Activated CD8-positive, alpha-beta T cell treated with anti-CD3 and anti-CD28 coated beads for 36 hours (primary cell): ENCODE measurements at regions not wholly inside any gene's neighbourhood (a gene's known extent, or its start where the extent isn't known, plus 50 kb on each side); places are given as distances from the start of the nearest gene placed in this dataset.

ENCODE experiments used
- ATAC-seq: fragments of 200-7000 bp; cut with Tn5 transposase; one replicate; pipeline ENCODE4 v1.10.0; 2021; ENCODE audit warnings: mild to moderate bottlenecking, moderate library complexity
- CTCF ChIA-PET: fragments of 350-600 bp; sonication (Branson Sonifier 250); formaldehyde crosslinking; loops from one replicate; lab custom pipeline; 2021; ENCODE audit warnings: antibody characterized with exemption; lab: Charles Lee
- POLR2A ChIA-PET: fragments of 350-600 bp; sonication (Branson Sonifier 250); formaldehyde crosslinking; loops from one replicate; lab custom pipeline; 2021; ENCODE audit warnings: antibody characterized with exemption; lab: Charles Lee
- DNase-seq: peaks from one replicate; pipeline ENCODE4 v3.0.0-alpha.2; 2020
- H3K27ac Mint-ChIP-seq: one replicate; pipeline ENCODE4 v1.8.0; 2021; ENCODE audit warnings: mild to moderate bottlenecking, mixed read lengths
- H3K27me3 Mint-ChIP-seq: one replicate; pipeline ENCODE4 v1.8.0; 2021; ENCODE audit warnings: mixed read lengths
- H3K36me3 Mint-ChIP-seq: one replicate; pipeline ENCODE4 v1.8.0; 2021; ENCODE audit warnings: low read depth, mixed read lengths
- H3K4me1 Mint-ChIP-seq: one replicate; pipeline ENCODE4 v1.8.0; 2021; ENCODE audit warnings: low read depth, mixed read lengths
- H3K4me3 Mint-ChIP-seq: one replicate; pipeline ENCODE4 v1.8.0; 2021; ENCODE audit warnings: mild to moderate bottlenecking, moderate library complexity, mixed read lengths
- H3K9me3 Mint-ChIP-seq: one replicate; pipeline ENCODE4 v1.8.0; 2021; ENCODE audit warnings: mixed read lengths
- intact Hi-C: fragments of 100-400 bp; cut with micrococcal nuclease; formaldehyde crosslinking; loops from one replicate; pipeline ENCODE4 v1.10.0; 2022
- TF ChIP-seq, protein P1 (sequence below): fragments of 200-600 bp; IDR thresholded peaks from one replicate; pipeline ENCODE4 v1.8.0; 2022; ENCODE audit warnings: antibody characterized with exemption, mild to moderate bottlenecking

GRCh38 chr13:40148742-40149141 is 493.3 kb downstream of the COG6 start:
- intact Hi-C loops, result loop anchor here (5.0 kb wide), 1 partner anchor 46 kb away; no protein-coding TSS in a partner anchor
- H3K27me3 Mint-ChIP-seq, result no peaks in the 10 kb centered on the region
- no peak overlapping the region for H3K4me3 Mint-ChIP-seq
- POLR2A ChIA-PET, result interaction anchor here (1.1 to 1.4 kb wide), 2 partner anchors 31 to 33 kb away, joined by 3 to 4 read pairs; no protein-coding TSS in a partner anchor
- H3K9me3 Mint-ChIP-seq, result no peaks in the 10 kb centered on the region
- CTCF ChIA-PET, result interaction anchor here (1.3 to 1.9 kb wide), 3 partner anchors 19 to 206 kb away, joined by 3 to 7 read pairs (median 4); no protein-coding TSS in a partner anchor
- no peak overlapping the region for H3K27ac Mint-ChIP-seq
- H3K4me1 Mint-ChIP-seq, result peaks cover 66% of the 10 kb centered on the region
- ATAC-seq (no peak), DNase-seq (no peak)
- H3K36me3 Mint-ChIP-seq, result no peaks in the 10 kb centered on the region
- TF ChIP-seq, protein P1, sequence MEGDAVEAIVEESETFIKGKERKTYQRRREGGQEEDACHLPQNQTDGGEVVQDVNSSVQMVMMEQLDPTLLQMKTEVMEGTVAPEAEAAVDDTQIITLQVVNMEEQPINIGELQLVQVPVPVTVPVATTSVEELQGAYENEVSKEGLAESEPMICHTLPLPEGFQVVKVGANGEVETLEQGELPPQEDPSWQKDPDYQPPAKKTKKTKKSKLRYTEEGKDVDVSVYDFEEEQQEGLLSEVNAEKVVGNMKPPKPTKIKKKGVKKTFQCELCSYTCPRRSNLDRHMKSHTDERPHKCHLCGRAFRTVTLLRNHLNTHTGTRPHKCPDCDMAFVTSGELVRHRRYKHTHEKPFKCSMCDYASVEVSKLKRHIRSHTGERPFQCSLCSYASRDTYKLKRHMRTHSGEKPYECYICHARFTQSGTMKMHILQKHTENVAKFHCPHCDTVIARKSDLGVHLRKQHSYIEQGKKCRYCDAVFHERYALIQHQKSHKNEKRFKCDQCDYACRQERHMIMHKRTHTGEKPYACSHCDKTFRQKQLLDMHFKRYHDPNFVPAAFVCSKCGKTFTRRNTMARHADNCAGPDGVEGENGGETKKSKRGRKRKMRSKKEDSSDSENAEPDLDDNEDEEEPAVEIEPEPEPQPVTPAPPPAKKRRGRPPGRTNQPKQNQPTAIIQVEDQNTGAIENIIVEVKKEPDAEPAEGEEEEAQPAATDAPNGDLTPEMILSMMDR, result no peak

DNA sequence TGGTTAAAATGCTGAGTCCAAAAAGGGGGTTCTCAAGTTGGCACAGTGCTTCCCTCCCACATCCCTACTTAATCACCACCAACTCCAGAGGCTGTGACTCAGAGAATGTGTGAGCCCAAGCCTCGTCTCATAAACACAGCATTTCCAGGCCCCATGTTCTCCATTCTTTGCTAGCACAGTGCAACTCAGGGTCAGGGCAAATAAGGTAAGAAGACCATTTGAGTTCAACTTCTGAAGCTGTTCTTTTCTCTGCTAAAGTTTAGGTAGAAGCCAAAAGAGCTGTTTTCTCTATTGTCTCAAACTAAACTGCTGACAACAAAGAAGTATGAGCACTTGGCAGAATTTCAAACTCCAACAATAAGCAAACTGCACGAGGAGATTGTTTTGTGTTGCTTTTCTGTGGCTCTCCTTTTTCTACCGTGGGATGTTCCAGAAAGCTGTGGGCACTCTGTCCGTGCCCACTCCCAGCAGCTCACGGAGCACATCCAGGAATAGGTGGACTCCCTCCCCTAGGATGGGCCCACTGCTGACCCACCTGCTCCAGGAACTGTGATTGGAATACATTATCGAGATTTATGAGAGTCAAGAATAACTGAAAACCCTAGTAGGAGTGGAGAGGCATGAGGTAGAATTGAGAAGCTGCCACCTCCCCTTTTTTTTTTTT is 494.3 kb downstream of the COG6 start:
- H3K27me3 Mint-ChIP-seq, result no peaks in the 10 kb centered on the region
- CTCF ChIA-PET, result interaction anchor here (1.3 to 1.9 kb wide), 3 partner anchors 20 to 207 kb away, joined by 3 to 7 read pairs (median 4); no protein-coding TSS in a partner anchor
- H3K9me3 Mint-ChIP-seq, result no peaks in the 10 kb centered on the region
- H3K27ac Mint-ChIP-seq, result no peak overlapping the region
- no peak for DNase-seq
- H3K4me3 Mint-ChIP-seq, result no peak overlapping the region
- peaks cover 65% of the 10 kb centered on the region for H3K4me1 Mint-ChIP-seq
- intact Hi-C loops, result loop anchor here (5.0 kb wide), 1 partner anchor 47 kb away; no protein-coding TSS in a partner anchor
- ATAC-seq, result no peak
- TF ChIP-seq, protein P1, result no peak
- no peaks in the 10 kb centered on the region for H3K36me3 Mint-ChIP-seq
- POLR2A ChIA-PET, result interaction anchor here (0.8 kb wide), 1 partner anchor 70 kb away, joined by 3 read pairs; no protein-coding TSS in a partner anchor

DNA sequence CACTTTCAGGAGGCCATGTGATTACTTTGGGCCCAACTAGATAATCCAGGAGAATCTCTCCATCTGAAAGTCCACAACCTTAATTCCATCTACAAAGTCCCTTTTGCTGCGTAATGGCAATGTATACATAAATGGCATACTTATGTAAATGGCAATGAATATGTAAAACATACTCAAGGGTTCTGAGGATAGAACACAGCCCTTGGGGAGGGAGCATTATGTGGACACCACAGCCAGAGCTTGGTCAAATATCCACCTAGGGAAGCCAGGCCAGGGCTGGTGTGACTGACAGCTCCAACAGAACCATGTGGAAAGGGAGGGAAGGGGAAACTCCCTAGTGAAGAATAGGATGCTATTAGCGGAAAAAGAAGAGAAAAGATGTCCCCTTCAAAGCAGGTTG is 496.2 kb downstream of the COG6 start:
- DNase-seq (no peak), ATAC-seq (no peak)
- Mint-ChIP-seq H3K36me3 (no peaks in the 10 kb centered on the region), H3K4me3 (no peak overlapping the region), H3K4me1 (peaks cover 47% of the 10 kb centered on the region), H3K9me3 (no peaks in the 10 kb centered on the region), H3K27ac (no peak overlapping the region), H3K27me3 (no peaks in the 10 kb centered on the region)
- intact Hi-C loops, result no loop called here
- ChIA-PET CTCF (interaction anchor here (1.0 kb wide), 2 partner anchors 34 to 185 kb away, joined by 3 read pairs; no protein-coding TSS in a partner anchor), POLR2A (no interaction called here)
- TF ChIP-seq, protein P1, result no peak

GRCh38 chr13:40152145-40152544 is 496.7 kb downstream of the COG6 start:
- Mint-ChIP-seq H3K4me1 (peaks cover 43% of the 10 kb centered on the region), H3K9me3 (no peaks in the 10 kb centered on the region), H3K4me3 (no peak overlapping the region), H3K36me3 (no peaks in the 10 kb centered on the region), H3K27me3 (no peaks in the 10 kb centered on the region), H3K27ac (no peak overlapping the region)
- TF ChIP-seq, protein P1, result no peak
- ATAC-seq (no peak), DNase-seq (no peak)
- ChIA-PET POLR2A (interaction anchor here (1.2 kb wide), 1 partner anchor 14 kb away, joined by 3 read pairs; no protein-coding TSS in a partner anchor), CTCF (no interaction called here)
- intact Hi-C loops, result no loop called here

- Mint-ChIP-seq H3K4me3 (no peak overlapping the region), H3K4me1 (peaks cover 37% of the 10 kb centered on the region), H3K27me3 (no peaks in the 10 kb centered on the region), H3K27ac (no peak overlapping the region), H3K36me3 (no peaks in the 10 kb centered on the region), H3K9me3 (no peaks in the 10 kb centered on the region)
- CTCF ChIA-PET, result interaction anchor here (0.9 kb wide), 1 partner anchor 515 kb away, joined by 3 read pairs; no protein-coding TSS in a partner anchor
- intact Hi-C loops, result no loop called here
- DNase-seq (no peak), ATAC-seq (no peak)
- POLR2A ChIA-PET, result interaction anchor here (1.2 kb wide), 1 partner anchor 13 kb away, joined by 3 read pairs; no protein-coding TSS in a partner anchor
- TF ChIP-seq, protein P1, result no peak
Observed at GRCh38 chr13:40152922-40153321, 497.5 kb downstream of the COG6 start.
